ENCODE measurements at regions not wholly inside any gene's neighbourhood (a gene's known extent, or its start where the extent isn't known, plus 50 kb on each side); places are given as distances from the start of the nearest gene placed in this dataset.

GRCh38 chr4:152075253-152075928 lies 314.6 kb upstream of the GATB start:
- Histone ChIP-seq H2AFZ (ENCODE audit: low read length) (no peak overlapping the region), H3K9ac (ENCODE audit: low read length) (no peak overlapping the region), H4K20me1 (ENCODE audit: insufficient read depth, low read length) (no peaks in the 10 kb centered on the region)

DNA sequence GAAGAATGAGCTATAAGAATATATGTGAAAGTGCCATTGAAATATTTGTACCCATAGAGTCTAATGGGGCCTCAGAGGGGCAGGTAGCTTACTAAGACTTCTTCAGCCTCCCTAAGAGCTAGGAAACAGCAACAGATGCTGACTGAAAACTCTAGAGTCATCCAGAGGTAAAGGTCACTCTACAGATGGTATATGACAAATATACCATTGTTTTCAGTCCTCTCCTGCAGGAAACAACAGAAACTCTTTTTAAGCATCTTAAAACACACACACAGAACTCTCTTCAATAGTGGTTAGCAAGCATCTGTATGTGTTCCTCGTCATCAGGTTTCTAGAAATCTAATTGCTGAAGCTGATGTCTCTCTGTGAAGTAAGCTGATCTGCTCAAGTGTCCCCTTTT lies 313.8 kb upstream of the GATB start:
- Histone ChIP-seq H4K20me1 (ENCODE audit: insufficient read depth, low read length) (no peaks in the 10 kb centered on the region), H3K36me3 (replicated peaks; ENCODE audit: insufficient read depth, low read length) (no peaks in the 10 kb centered on the region), H3K9ac (ENCODE audit: low read length) (no peak overlapping the region), H3K4me1 (ENCODE audit: low read length) (0 out of 2 replicates have a peak, but pooled peaks cover 9% of the 10 kb centered on the region), H3K9me2 (replicated peaks; ENCODE audit: insufficient read depth, low read length) (no peaks in the 10 kb centered on the region), H3K27ac (ENCODE audit: low read length) (no peak overlapping the region), H2AFZ (ENCODE audit: low read length) (no peak overlapping the region), H3F3A (ENCODE audit: insufficient read depth, low read length) (no peaks in the 10 kb centered on the region), H3K4me3 (ENCODE audit: low read length) (no peak overlapping the region), H3K4me2 (ENCODE audit: low read depth, low read length) (no peak overlapping the region), H3K27me3 (replicated peaks; ENCODE audit: insufficient read depth, low read length) (no peaks in the 10 kb centered on the region), H3K79me2 (ENCODE audit: low read length) (no peaks in the 10 kb centered on the region), H3K9me3 (replicated peaks; ENCODE audit: insufficient read depth, low read length) (no peaks in the 10 kb centered on the region)
- TF ChIP-seq, protein P1, sequence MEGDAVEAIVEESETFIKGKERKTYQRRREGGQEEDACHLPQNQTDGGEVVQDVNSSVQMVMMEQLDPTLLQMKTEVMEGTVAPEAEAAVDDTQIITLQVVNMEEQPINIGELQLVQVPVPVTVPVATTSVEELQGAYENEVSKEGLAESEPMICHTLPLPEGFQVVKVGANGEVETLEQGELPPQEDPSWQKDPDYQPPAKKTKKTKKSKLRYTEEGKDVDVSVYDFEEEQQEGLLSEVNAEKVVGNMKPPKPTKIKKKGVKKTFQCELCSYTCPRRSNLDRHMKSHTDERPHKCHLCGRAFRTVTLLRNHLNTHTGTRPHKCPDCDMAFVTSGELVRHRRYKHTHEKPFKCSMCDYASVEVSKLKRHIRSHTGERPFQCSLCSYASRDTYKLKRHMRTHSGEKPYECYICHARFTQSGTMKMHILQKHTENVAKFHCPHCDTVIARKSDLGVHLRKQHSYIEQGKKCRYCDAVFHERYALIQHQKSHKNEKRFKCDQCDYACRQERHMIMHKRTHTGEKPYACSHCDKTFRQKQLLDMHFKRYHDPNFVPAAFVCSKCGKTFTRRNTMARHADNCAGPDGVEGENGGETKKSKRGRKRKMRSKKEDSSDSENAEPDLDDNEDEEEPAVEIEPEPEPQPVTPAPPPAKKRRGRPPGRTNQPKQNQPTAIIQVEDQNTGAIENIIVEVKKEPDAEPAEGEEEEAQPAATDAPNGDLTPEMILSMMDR (IDR thresholded peaks at IDR 0.05; ENCODE audit: low read length), result no peak
- TF ChIP-seq EZH2phosphoT487 (IDR thresholded peaks at IDR 0.05; ENCODE audit: low read length) (no peak), EZH2 (optimal IDR thresholded peaks at IDR 0.05; ENCODE audit: low read depth, low read length) (no peak)
- no peak for DNase-seq

More at GRCh38 chr4:152075253-152075928, 314.6 kb upstream of the GATB start:
- Histone ChIP-seq H3K36me3 (replicated peaks; ENCODE audit: insufficient read depth, low read length) (no peaks in the 10 kb centered on the region), H3K9me2 (replicated peaks; ENCODE audit: insufficient read depth, low read length) (no peaks in the 10 kb centered on the region), H3K27me3 (replicated peaks; ENCODE audit: insufficient read depth, low read length) (no peaks in the 10 kb centered on the region), H3K9me3 (replicated peaks; ENCODE audit: insufficient read depth, low read length) (no peaks in the 10 kb centered on the region), H3K4me1 (ENCODE audit: low read length) (peaks cover 14% of the 10 kb centered on the region), H3F3A (ENCODE audit: insufficient read depth, low read length) (no peaks in the 10 kb centered on the region), H3K4me3 (ENCODE audit: low read length) (no peak overlapping the region), H3K27ac (ENCODE audit: low read length) (no peak overlapping the region), H3K79me2 (ENCODE audit: low read length) (no peaks in the 10 kb centered on the region), H3K4me2 (ENCODE audit: low read depth, low read length) (no peak overlapping the region)
- TF ChIP-seq, protein P1 (IDR thresholded peaks at IDR 0.05; ENCODE audit: low read length), result no peak
- TF ChIP-seq EZH2 (optimal IDR thresholded peaks at IDR 0.05; ENCODE audit: low read depth, low read length), result no peak
- TF ChIP-seq EZH2phosphoT487 (IDR thresholded peaks at IDR 0.05; ENCODE audit: low read length), result no peak
- DNase-seq, result no peak

DNA sequence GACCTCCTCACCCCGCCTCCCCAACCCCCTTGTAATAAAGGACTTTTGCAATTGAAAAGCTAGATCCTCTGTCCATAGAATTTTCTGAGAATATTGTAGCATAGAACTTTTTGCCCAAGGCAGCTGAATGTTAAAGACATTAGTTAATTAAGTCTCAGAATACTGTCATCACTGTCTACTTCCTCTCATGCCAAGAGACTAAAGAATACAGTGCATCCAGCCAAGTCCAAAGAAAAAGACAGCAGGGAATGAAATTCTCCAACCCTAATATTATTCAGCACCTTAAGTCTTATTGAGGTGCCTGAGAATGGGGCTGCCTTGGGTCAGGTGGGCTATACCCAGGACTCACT lies 313.3 kb upstream of the GATB start:
- H2AFZ ChIP-seq (ENCODE audit: low read length), result no peak overlapping the region
- no peaks in the 10 kb centered on the region for H3K36me3 ChIP-seq (replicated peaks; ENCODE audit: insufficient read depth, low read length)
- H3K4me1 ChIP-seq (ENCODE audit: low read length), result 0 out of 2 replicates have a peak, but pooled peaks cover 4% of the 10 kb centered on the region
- no peaks in the 10 kb centered on the region for H3K9me3 ChIP-seq (replicated peaks; ENCODE audit: insufficient read depth, low read length)
- DNase-seq, result no peak
- H3F3A ChIP-seq (ENCODE audit: insufficient read depth, low read length), result no peaks in the 10 kb centered on the region
- H3K4me2 ChIP-seq (ENCODE audit: low read depth, low read length), result no peak overlapping the region
- no peak overlapping the region for H3K4me3 ChIP-seq (ENCODE audit: low read length)
- H3K9ac ChIP-seq (ENCODE audit: low read length), result no peak overlapping the region
- H4K20me1 ChIP-seq (ENCODE audit: insufficient read depth, low read length), result no peaks in the 10 kb centered on the region
- no peaks in the 10 kb centered on the region for H3K9me2 ChIP-seq (replicated peaks; ENCODE audit: insufficient read depth, low read length)
- H3K27ac ChIP-seq (ENCODE audit: low read length), result no peak overlapping the region
- H3K27me3 ChIP-seq (replicated peaks; ENCODE audit: insufficient read depth, low read length), result no peaks in the 10 kb centered on the region
- no peaks in the 10 kb centered on the region for H3K79me2 ChIP-seq (ENCODE audit: low read length)
- TF ChIP-seq, protein P1 (IDR thresholded peaks at IDR 0.05; ENCODE audit: low read length), result no peak
- TF ChIP-seq EZH2 (optimal IDR thresholded peaks at IDR 0.05; ENCODE audit: low read depth, low read length), result no peak
- TF ChIP-seq EZH2phosphoT487 (IDR thresholded peaks at IDR 0.05; ENCODE audit: low read length), result no peak
